GM18507 (cell line): ENCODE measurements at regions not wholly inside any gene's neighbourhood (a gene's known extent, or its start where the extent isn't known, plus 50 kb on each side); places are given as distances from the start of the nearest gene placed in this dataset.

Experiments
- DNase-seq: peaks from one replicate; pipeline ENCODE4 v3.0.0; 2011; ENCODE audit warnings: low read depth; ENCODE audit not compliant: insufficient read length; ENCODE audit errors: extremely low spot score
- FAIRE-seq: peaks from 2 replicates; lab custom pipeline; 2011; peaks lifted over from hg19 to GRCh38; lab: Jason Lieb, UNC

GRCh38 chr5:41670854-41671479, 160.6 kb upstream of the PLCXD3 start:
- no peak for FAIRE-seq
- no peak for DNase-seq

- FAIRE-seq (no peak), DNase-seq (no peak)
Observed at GRCh38 chr5:41670216-41670615, 159.8 kb upstream of the PLCXD3 start.

GRCh38 chr5:41661254-41661653, 150.9 kb upstream of the PLCXD3 start:
- FAIRE-seq (no peak), DNase-seq (no peak)

- DNase-seq (no peak), FAIRE-seq (no peak)
Observed at GRCh38 chr5:41656597-41656996, 146.2 kb upstream of the PLCXD3 start.

- DNase-seq = no peak
- no peak for FAIRE-seq
Observed at GRCh38 chr5:41650131-41650530, 139.7 kb upstream of the PLCXD3 start.

GRCh38 chr5:41649659-41650058, 139.3 kb upstream of the PLCXD3 start:
- FAIRE-seq (no peak), DNase-seq (no peak)

GRCh38 chr5:41648996-41649395, 138.6 kb upstream of the PLCXD3 start:
- FAIRE-seq (no peak), DNase-seq (no peak)

- DNase-seq (no peak), FAIRE-seq (no peak)
Observed at GRCh38 chr5:41641621-41642020, 131.2 kb upstream of the PLCXD3 start.

GRCh38 chr5:41638685-41639084, 128.3 kb upstream of the PLCXD3 start:
- no peak for FAIRE-seq

GRCh38 chr5:41637869-41638268, 127.5 kb upstream of the PLCXD3 start:
- DNase-seq = no peak
- FAIRE-seq = peak; percentile 49

More at GRCh38 chr5:41638685-41639084, 128.3 kb upstream of the PLCXD3 start:
- DNase-seq = no peak

- FAIRE-seq (no peak), DNase-seq (no peak)
Observed at GRCh38 chr5:41637424-41637823, 127.0 kb upstream of the PLCXD3 start.

- DNase-seq = no peak
- FAIRE-seq = no peak
Observed at GRCh38 chr5:41636605-41637004, 126.2 kb upstream of the PLCXD3 start.

- no peak for DNase-seq
- FAIRE-seq = no peak
Observed at GRCh38 chr5:41629897-41630296, 119.5 kb upstream of the PLCXD3 start.

GRCh38 chr5:41625571-41625970, 115.2 kb upstream of the PLCXD3 start:
- FAIRE-seq (no peak), DNase-seq (no peak)

- DNase-seq (no peak), FAIRE-seq (no peak)
Observed at GRCh38 chr5:41621420-41621819, 111.0 kb upstream of the PLCXD3 start.

GRCh38 chr5:41617843-41618515, 107.6 kb upstream of the PLCXD3 start:
- FAIRE-seq = no peak

GRCh38 chr5:41610386-41610785, 100.0 kb upstream of the PLCXD3 start:
- FAIRE-seq = no peak
- no peak for DNase-seq

More at GRCh38 chr5:41617843-41618515, 107.6 kb upstream of the PLCXD3 start:
- no peak for DNase-seq

- no peak for DNase-seq
- no peak for FAIRE-seq
Observed at GRCh38 chr5:41600731-41601130, 90.3 kb upstream of the PLCXD3 start.

- FAIRE-seq (no peak), DNase-seq (no peak)
Observed at GRCh38 chr5:41598011-41598410, 87.6 kb upstream of the PLCXD3 start.

GRCh38 chr5:41587668-41588067, 77.3 kb upstream of the PLCXD3 start:
- no peak for FAIRE-seq
- DNase-seq = no peak

- no peak for FAIRE-seq
Observed at GRCh38 chr5:41575110-41575779, 64.8 kb upstream of the PLCXD3 start.

More at GRCh38 chr5:41575110-41575779, 64.8 kb upstream of the PLCXD3 start:
- no peak for DNase-seq
